ENCODE measurements at regions not wholly inside any gene's neighbourhood (a gene's known extent, or its start where the extent isn't known, plus 50 kb on each side); places are given as distances from the start of the nearest gene placed in this dataset.
"Not testable (repeated sequence)": the region's sequence is repeated elsewhere in the genome, so short reads cannot be mapped to it uniquely, and the experiment has no call there.

DNA sequence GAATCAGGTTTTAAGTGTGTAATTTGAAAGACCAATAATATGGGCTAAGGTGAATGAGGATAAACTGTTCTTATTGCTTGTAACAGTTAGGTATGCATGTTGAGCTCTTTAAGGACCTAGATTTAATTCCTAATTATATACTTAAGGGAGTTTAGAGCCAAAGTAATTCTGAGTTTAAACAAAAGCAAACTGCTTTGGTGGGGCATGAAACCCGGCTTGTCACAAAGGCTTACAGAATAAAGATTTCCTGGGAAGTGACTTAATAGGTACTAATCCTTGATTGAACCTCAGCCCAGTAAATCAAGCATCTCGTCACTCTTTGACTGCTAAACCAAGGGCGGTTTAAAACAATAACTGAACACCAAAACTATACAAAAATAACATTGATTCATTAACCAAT, 1324.2 kb downstream of the RPA4 start:
- no peak overlapping the region for H3K27ac ChIP-seq (ENCODE audit: poor library complexity, severe bottlenecking)
- H3K9me3 ChIP-seq (ENCODE audit: severe bottlenecking) = no peaks in the 10 kb centered on the region
- H3K4me1 ChIP-seq (ENCODE audit: insufficient read depth, poor library complexity, severe bottlenecking) = no peaks in the 10 kb centered on the region
- no peaks in the 10 kb centered on the region for H3K36me3 ChIP-seq (ENCODE audit: low read depth)
- no peaks in the 10 kb centered on the region for H3K27me3 ChIP-seq (ENCODE audit: insufficient read depth, poor library complexity, severe bottlenecking)
- DNase-seq (ENCODE audit: low spot score) (no peak), ATAC-seq (ENCODE audit: low read depth) (no peak)
- TF ChIP-seq CTCF (IDR thresholded peaks at IDR 0.05; ENCODE audit: poor library complexity, severe bottlenecking) = no peak
- no peak overlapping the region for H3K4me3 ChIP-seq (ENCODE audit: severe bottlenecking)

DNA sequence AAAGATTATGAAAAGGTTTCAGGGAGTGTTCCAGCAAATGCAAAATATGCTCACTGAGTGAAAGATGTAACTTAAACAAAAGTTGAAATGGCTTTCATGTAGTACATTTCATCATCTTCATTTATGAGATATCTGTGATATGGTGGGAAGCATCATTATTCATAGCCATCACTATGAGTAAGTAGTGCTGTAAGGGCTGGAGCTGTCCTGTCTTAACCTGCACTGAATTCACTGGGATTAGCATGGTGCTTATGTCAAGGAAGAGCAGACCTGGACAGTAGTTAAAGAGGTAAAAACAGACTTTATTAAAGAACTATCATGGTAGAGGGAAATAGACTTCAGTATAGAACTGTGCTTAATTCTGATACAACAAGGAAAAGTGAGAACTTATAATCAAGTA, 1347.3 kb downstream of the RPA4 start:
- Histone ChIP-seq H3K4me1 (ENCODE audit: insufficient read depth, poor library complexity, severe bottlenecking) (no peaks in the 10 kb centered on the region), H3K27ac (ENCODE audit: poor library complexity, severe bottlenecking) (no peak overlapping the region), H3K9me3 (ENCODE audit: severe bottlenecking) (no peaks in the 10 kb centered on the region), H3K4me3 (ENCODE audit: severe bottlenecking) (no peak overlapping the region), H3K27me3 (ENCODE audit: insufficient read depth, poor library complexity, severe bottlenecking) (no peaks in the 10 kb centered on the region), H3K36me3 (ENCODE audit: low read depth) (no peaks in the 10 kb centered on the region)
- ATAC-seq (ENCODE audit: low read depth) = no peak
- no peak for DNase-seq (ENCODE audit: low spot score)
- TF ChIP-seq CTCF (IDR thresholded peaks at IDR 0.05; ENCODE audit: poor library complexity, severe bottlenecking) = no peak

DNA sequence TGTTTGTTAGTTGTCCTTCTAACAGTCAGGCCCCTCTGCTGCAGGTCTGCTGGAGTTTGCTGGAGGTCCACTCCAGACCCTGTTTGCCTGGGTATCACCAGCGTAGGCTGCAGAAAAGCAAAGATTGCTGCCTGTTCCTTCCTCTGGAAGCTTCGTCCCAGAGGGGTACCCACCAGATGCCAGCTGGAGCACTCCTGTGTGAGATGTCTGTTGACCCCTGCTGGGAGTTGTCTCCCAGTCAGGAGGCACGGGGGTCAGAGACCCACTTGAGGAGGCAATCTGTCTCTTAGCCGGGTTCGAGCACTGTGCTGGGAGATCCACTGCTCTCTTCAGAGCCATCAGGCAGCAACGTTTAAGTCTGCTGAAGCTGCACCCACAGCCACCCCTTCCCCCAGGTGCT, 1356.4 kb downstream of the RPA4 start:
- not testable (repeated sequence) for H3K36me3 ChIP-seq (ENCODE audit: low read depth); H3K9me3 ChIP-seq (ENCODE audit: severe bottlenecking); H3K27ac ChIP-seq (ENCODE audit: poor library complexity, severe bottlenecking); DNase-seq (ENCODE audit: low spot score); H3K4me3 ChIP-seq (ENCODE audit: severe bottlenecking); ATAC-seq (ENCODE audit: low read depth); H3K27me3 ChIP-seq (ENCODE audit: insufficient read depth, poor library complexity, severe bottlenecking); H3K4me1 ChIP-seq (ENCODE audit: insufficient read depth, poor library complexity, severe bottlenecking)

DNA sequence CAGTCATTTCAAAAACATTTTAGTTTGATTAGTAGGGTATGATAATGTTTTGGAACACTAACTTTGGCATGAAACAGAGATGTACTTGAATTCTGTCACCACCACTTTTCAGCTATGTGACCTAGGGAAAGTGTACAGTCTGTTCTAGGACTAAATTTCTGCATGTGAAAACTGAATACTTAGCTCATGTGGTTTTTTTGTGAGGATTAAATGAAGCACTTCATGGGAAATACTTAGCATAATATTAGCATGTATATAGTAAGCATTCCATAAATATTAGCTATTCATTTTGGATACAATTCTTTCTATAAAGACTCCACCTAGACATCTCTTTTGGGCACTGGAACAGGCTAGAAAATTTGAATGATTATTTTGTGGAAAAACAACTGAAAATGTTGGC, 1379.4 kb downstream of the RPA4 start:
- DNase-seq (ENCODE audit: low spot score) = no peak
- Histone ChIP-seq H3K9me3 (ENCODE audit: severe bottlenecking) (no peaks in the 10 kb centered on the region), H3K4me1 (ENCODE audit: insufficient read depth, poor library complexity, severe bottlenecking) (no peaks in the 10 kb centered on the region), H3K27ac (ENCODE audit: poor library complexity, severe bottlenecking) (no peak overlapping the region), H3K4me3 (ENCODE audit: severe bottlenecking) (no peak overlapping the region), H3K36me3 (ENCODE audit: low read depth) (no peaks in the 10 kb centered on the region), H3K27me3 (ENCODE audit: insufficient read depth, poor library complexity, severe bottlenecking) (no peaks in the 10 kb centered on the region)
- no peak for TF ChIP-seq CTCF (IDR thresholded peaks at IDR 0.05; ENCODE audit: poor library complexity, severe bottlenecking)
- no peak for ATAC-seq (ENCODE audit: low read depth)

DNA sequence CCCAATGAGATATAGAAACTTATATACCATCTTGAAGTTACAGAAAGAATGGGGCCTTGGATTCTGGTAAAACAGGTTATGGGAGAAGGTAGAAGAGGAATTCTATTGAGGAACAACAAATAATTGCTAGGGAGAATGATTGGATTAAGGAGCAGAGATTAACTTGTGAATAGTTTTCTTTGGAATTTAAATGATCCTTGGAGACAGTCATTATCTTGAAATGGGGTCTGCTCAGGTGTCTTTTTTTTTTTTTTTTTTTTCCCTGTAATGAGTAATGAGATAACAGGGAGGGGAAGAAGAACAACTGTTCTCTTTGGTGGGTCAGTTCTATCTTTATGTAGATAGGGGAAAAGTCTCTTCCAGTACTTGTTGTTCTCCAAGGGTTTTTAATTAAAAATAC, 1406.0 kb downstream of the RPA4 start:
- Histone ChIP-seq H3K4me1 (ENCODE audit: insufficient read depth, poor library complexity, severe bottlenecking) (no peaks in the 10 kb centered on the region), H3K36me3 (ENCODE audit: low read depth) (no peaks in the 10 kb centered on the region), H3K27ac (ENCODE audit: poor library complexity, severe bottlenecking) (no peak overlapping the region), H3K4me3 (ENCODE audit: severe bottlenecking) (no peak overlapping the region), H3K9me3 (ENCODE audit: severe bottlenecking) (no peaks in the 10 kb centered on the region), H3K27me3 (ENCODE audit: insufficient read depth, poor library complexity, severe bottlenecking) (no peaks in the 10 kb centered on the region)
- no peak for TF ChIP-seq CTCF (IDR thresholded peaks at IDR 0.05; ENCODE audit: poor library complexity, severe bottlenecking)
- ATAC-seq (ENCODE audit: low read depth) (no peak), DNase-seq (ENCODE audit: low spot score) (no peak)
